MM.1S (cell line): ENCODE measurements at regions not wholly inside any gene's neighbourhood (a gene's known extent, or its start where the extent isn't known, plus 50 kb on each side); places are given as distances from the start of the nearest gene placed in this dataset.
A peak's percentile ranks its signal among the peaks of the same experiment; 100 is the strongest.

Source experiments
- DNase-seq: peaks from one replicate; pipeline ENCODE4 v3.0.0-alpha.2; 2015
- H2AFZ ChIP-seq: fragments of 300-600 bp; sonication (generic); 2 replicates; pipeline ENCODE4 v1.6.0; 2016; ENCODE audit warnings: antibody characterized with exemption, low read length
- H3F3A ChIP-seq: fragments of 300-600 bp; sonication (generic); 2 replicates; pipeline ENCODE4 v1.6.1; 2016; ENCODE audit warnings: mild to moderate bottlenecking, antibody characterized with exemption, low read length, moderate library complexity, mixed read lengths; ENCODE audit not compliant: insufficient read depth
- H3K27ac ChIP-seq: fragments of 300-600 bp; sonication (generic); 2 replicates; pipeline ENCODE4 v1.5.1; 2016; ENCODE audit warnings: mild to moderate bottlenecking, low read length
- H3K27me3 ChIP-seq: fragments of 300-600 bp; sonication (generic); replicated peaks from 2 replicates; pipeline ENCODE4 v1.6.0; 2016; ENCODE audit warnings: low read length; ENCODE audit not compliant: insufficient read depth
- H3K36me3 ChIP-seq: fragments of 300-600 bp; sonication (generic); replicated peaks from 2 replicates; pipeline ENCODE4 v1.6.1; 2016; ENCODE audit warnings: mild to moderate bottlenecking, low read length, mixed read lengths; ENCODE audit not compliant: insufficient read depth
- H3K4me1 ChIP-seq: fragments of 300-600 bp; sonication (generic); 2 replicates; pipeline ENCODE4 v1.6.1; 2016; ENCODE audit warnings: low read length, mixed read lengths
- H3K4me2 ChIP-seq: fragments of 300-600 bp; sonication (generic); 2 replicates; pipeline ENCODE4 v1.6.0; 2016; ENCODE audit warnings: low read depth, low read length
- H3K4me3 ChIP-seq: fragments of 300-600 bp; sonication (generic); 2 replicates; pipeline ENCODE4 v1.5.1; 2016; ENCODE audit warnings: low read length, mixed read lengths
- H3K79me2 ChIP-seq: fragments of 300-600 bp; sonication (generic); 2 replicates; pipeline ENCODE4 v1.6.1; 2016; ENCODE audit warnings: mixed run types, low read length, mixed read lengths
- H3K9ac ChIP-seq: fragments of 300-600 bp; sonication (generic); 2 replicates; pipeline ENCODE4 v1.6.1; 2016; ENCODE audit warnings: low read length, mixed read lengths
- H3K9me2 ChIP-seq: fragments of 300-600 bp; sonication (generic); replicated peaks from 2 replicates; pipeline ENCODE4 v1.6.1; 2016; ENCODE audit warnings: mild to moderate bottlenecking, low read length, mixed read lengths; ENCODE audit not compliant: insufficient read depth
- H3K9me3 ChIP-seq: fragments of 300-600 bp; sonication (generic); replicated peaks from 2 replicates; pipeline ENCODE4 v1.6.1; 2016; ENCODE audit warnings: mild to moderate bottlenecking, low read length, mixed read lengths; ENCODE audit not compliant: insufficient read depth
- H4K20me1 ChIP-seq: fragments of 300-600 bp; sonication (generic); 2 replicates; pipeline ENCODE4 v1.6.1; 2016; ENCODE audit warnings: mild to moderate bottlenecking, low read length, moderate library complexity, mixed read lengths; ENCODE audit not compliant: insufficient read depth
- EZH2 ChIP-seq: fragments of 300-600 bp; sonication (generic); optimal IDR thresholded peaks from 2 replicates; pipeline ENCODE3; 2017; ENCODE audit warnings: low read depth, mild to moderate bottlenecking, antibody characterized with exemption, low read length, mixed read lengths
- EZH2phosphoT487 ChIP-seq: fragments of 300-600 bp; sonication (generic); IDR thresholded peaks from 2 replicates; pipeline ENCODE4 v1.6.1; 2018; ENCODE audit warnings: antibody characterized with exemption, low read length
- TF ChIP-seq, protein P1 (sequence below): fragments of 300-600 bp; sonication (generic); IDR thresholded peaks from 2 replicates; pipeline ENCODE4 v1.5.1; 2016; ENCODE audit warnings: antibody characterized with exemption, low read length, mixed read lengths

DNA sequence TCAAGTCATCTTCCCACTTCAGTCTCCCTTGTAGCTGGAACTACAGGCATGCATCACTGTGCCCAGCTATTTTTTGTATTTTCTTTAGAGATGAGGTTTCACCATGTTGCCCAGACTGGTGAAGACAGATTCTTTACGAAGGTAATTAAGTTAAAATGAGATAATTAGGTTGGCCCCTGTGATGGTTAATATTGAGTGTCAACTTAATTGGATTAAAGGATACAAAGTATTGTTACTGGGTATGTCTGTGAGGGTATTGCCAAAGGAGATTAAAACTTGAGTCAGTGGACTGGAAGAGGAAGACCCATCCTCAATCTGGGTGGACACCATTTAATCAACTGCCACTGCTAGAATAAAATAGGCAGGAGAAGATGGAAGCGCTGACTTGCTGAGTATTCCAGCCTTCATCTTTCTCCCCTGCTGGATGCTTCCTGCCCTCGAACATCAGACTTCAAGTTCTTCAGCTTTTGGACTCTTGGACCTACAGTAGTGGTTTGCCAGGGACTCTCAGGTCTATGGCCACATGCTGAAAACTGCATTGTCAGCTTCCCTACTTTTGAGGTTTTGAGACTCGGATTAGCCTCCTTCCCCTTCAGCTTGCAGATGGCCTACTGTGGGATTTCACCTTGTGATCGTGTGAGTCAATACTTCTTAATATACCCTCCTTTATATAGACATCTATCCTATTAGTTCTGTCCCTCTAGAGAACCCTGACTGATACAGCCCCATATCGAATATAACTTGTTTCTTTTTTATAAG is 269.1 kb downstream of the TMX3 start:
- peak; percentile 58 for DNase-seq
- Histone ChIP-seq H3K79me2 (no peaks in the 10 kb centered on the region), H4K20me1 (no peaks in the 10 kb centered on the region), H3K9me2 (no peaks in the 10 kb centered on the region), H3F3A (no peaks in the 10 kb centered on the region; the same call in 1 of the 2 replicates), H3K4me2 (no peak overlapping the region), H3K4me1 (peaks cover 7% of the 10 kb centered on the region; the same call in 1 of the 2 replicates), H3K36me3 (no peaks in the 10 kb centered on the region), H3K4me3 (no peak overlapping the region), H2AFZ (no peak overlapping the region), H3K9ac (no peak overlapping the region), H3K27me3 (no peaks in the 10 kb centered on the region), H3K27ac (no peak overlapping the region), H3K9me3 (no peaks in the 10 kb centered on the region)
- TF ChIP-seq EZH2phosphoT487 (no peak), EZH2 (no peak)
- TF ChIP-seq, protein P1, sequence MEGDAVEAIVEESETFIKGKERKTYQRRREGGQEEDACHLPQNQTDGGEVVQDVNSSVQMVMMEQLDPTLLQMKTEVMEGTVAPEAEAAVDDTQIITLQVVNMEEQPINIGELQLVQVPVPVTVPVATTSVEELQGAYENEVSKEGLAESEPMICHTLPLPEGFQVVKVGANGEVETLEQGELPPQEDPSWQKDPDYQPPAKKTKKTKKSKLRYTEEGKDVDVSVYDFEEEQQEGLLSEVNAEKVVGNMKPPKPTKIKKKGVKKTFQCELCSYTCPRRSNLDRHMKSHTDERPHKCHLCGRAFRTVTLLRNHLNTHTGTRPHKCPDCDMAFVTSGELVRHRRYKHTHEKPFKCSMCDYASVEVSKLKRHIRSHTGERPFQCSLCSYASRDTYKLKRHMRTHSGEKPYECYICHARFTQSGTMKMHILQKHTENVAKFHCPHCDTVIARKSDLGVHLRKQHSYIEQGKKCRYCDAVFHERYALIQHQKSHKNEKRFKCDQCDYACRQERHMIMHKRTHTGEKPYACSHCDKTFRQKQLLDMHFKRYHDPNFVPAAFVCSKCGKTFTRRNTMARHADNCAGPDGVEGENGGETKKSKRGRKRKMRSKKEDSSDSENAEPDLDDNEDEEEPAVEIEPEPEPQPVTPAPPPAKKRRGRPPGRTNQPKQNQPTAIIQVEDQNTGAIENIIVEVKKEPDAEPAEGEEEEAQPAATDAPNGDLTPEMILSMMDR, result no peak

GRCh38 chr18:68445136-68445535 is 269.8 kb downstream of the TMX3 start:
- Histone ChIP-seq H3K4me3 (no peak overlapping the region), H3K79me2 (no peaks in the 10 kb centered on the region), H3K4me1 (peaks cover 7% of the 10 kb centered on the region; the same call in 1 of the 2 replicates), H3K36me3 (no peaks in the 10 kb centered on the region), H3K9ac (no peak overlapping the region), H3K4me2 (no peak overlapping the region), H4K20me1 (no peaks in the 10 kb centered on the region), H3K27me3 (no peaks in the 10 kb centered on the region), H2AFZ (no peak overlapping the region), H3K9me2 (no peaks in the 10 kb centered on the region), H3K9me3 (no peaks in the 10 kb centered on the region), H3K27ac (no peak overlapping the region), H3F3A (no peaks in the 10 kb centered on the region; the same call in 1 of the 2 replicates)
- TF ChIP-seq EZH2, result no peak
- no peak for TF ChIP-seq EZH2phosphoT487
- TF ChIP-seq, protein P1, result no peak
- no peak for DNase-seq

GRCh38 chr18:68441241-68441640 is 273.7 kb downstream of the TMX3 start:
- no peaks in the 10 kb centered on the region for H3K36me3 ChIP-seq
- H3K4me2 ChIP-seq, result no peak overlapping the region
- no peak overlapping the region for H2AFZ ChIP-seq
- TF ChIP-seq, protein P1, result no peak
- TF ChIP-seq EZH2 (no peak), EZH2phosphoT487 (no peak)
- no peaks in the 10 kb centered on the region for H3K27me3 ChIP-seq
- peaks cover 6% of the 10 kb centered on the region; the same call in 1 of the 2 replicates for H3F3A ChIP-seq
- peaks cover 14% of the 10 kb centered on the region; the same call in 1 of the 2 replicates for H3K4me1 ChIP-seq
- H3K9ac ChIP-seq, result no peak overlapping the region
- DNase-seq, result no peak
- H3K79me2 ChIP-seq, result no peaks in the 10 kb centered on the region
- no peak overlapping the region for H3K4me3 ChIP-seq
- no peaks in the 10 kb centered on the region for H3K9me2 ChIP-seq
- H3K27ac ChIP-seq, result no peak overlapping the region
- no peaks in the 10 kb centered on the region for H4K20me1 ChIP-seq
- no peaks in the 10 kb centered on the region for H3K9me3 ChIP-seq
